Mucosa of descending colon (tissue), 3 donors: ENCODE measurements at regions not wholly inside any gene's neighbourhood (a gene's known extent, or its start where the extent isn't known, plus 50 kb on each side); places are given as distances from the start of the nearest gene placed in this dataset.
"Not testable (repeated sequence)": the region's sequence is repeated elsewhere in the genome, so short reads cannot be mapped to it uniquely, and the experiment has no call there.

Experiments used
- ATAC-seq: fragments of 200-7000 bp; cut with Tn5 transposase; one replicate; pipeline ENCODE4 v1.9.1; 2020; ENCODE audit warnings: mild to moderate bottlenecking, moderate library complexity
- DNase-seq, 3 donors: peaks; one replicate each; pipeline ENCODE4 v3.0.0-alpha.2; 2020
- H3K36me3 ChIP-seq: fragments of 200-600 bp; one replicate; pipeline ENCODE4 v1.8.0; 2021; ENCODE audit warnings: low read depth, mild to moderate bottlenecking
- H3K4me1 ChIP-seq: fragments of 200-600 bp; one replicate; pipeline ENCODE4 v1.8.0; 2021; ENCODE audit warnings: low read depth, mild to moderate bottlenecking
- H3K4me3 ChIP-seq: fragments of 200-600 bp; one replicate; pipeline ENCODE4 v1.8.0; 2021; ENCODE audit warnings: mild to moderate bottlenecking
- H3K9me3 ChIP-seq: fragments of 200-600 bp; one replicate; pipeline ENCODE4 v1.8.0; 2021; ENCODE audit warnings: mild to moderate bottlenecking
- intact Hi-C, 2 donors: fragments of 100-400 bp; cut with DNase I in 1 of 2; cut with micrococcal nuclease in 1 of 2; formaldehyde crosslinking; loops; one replicate each; pipeline versions ENCODE4 v1.11.0 to v1.11.1; 2022; cut with DNase I, micrococcal nuclease
- donor health status: DM: no; HTN: no; CAD: no; lungs with moderate emphysema.
- donor health status: DM: no; HTN: no; CAD: no.
- donor health status: DM: no; HTN: yes; CAD: no.

- H3K4me3 ChIP-seq, H3K4me1 ChIP-seq, H3K36me3 ChIP-seq, DNase-seq, H3K9me3 ChIP-seq, intact Hi-C loops, ATAC-seq: not testable (repeated sequence)
Measured at GRCh38 chr1:120465900-120466299, 51.1 kb downstream of the NBPF8 start.

- H3K9me3 ChIP-seq, ATAC-seq, H3K36me3 ChIP-seq, H3K4me3 ChIP-seq, intact Hi-C loops, H3K4me1 ChIP-seq, DNase-seq: not testable (repeated sequence)
Measured at GRCh38 chr1:120477663-120478062, 62.8 kb downstream of the NBPF8 start.

- ATAC-seq, intact Hi-C loops, H3K4me1 ChIP-seq: not testable (repeated sequence)
Measured at GRCh38 chr1:120478400-120478799, 63.6 kb downstream of the NBPF8 start.

GRCh38 chr1:120487542-120487941 is 72.7 kb downstream of the NBPF8 start:
- H3K4me3 ChIP-seq, DNase-seq, H3K9me3 ChIP-seq, intact Hi-C loops, ATAC-seq, H3K4me1 ChIP-seq, H3K36me3 ChIP-seq: not testable (repeated sequence)

More at GRCh38 chr1:120478400-120478799, 63.6 kb downstream of the NBPF8 start:
- H3K36me3 ChIP-seq, H3K9me3 ChIP-seq, DNase-seq, H3K4me3 ChIP-seq: not testable (repeated sequence)

GRCh38 chr1:120489217-120489616 is 74.4 kb downstream of the NBPF8 start:
- H3K9me3 ChIP-seq, DNase-seq, H3K4me1 ChIP-seq, intact Hi-C loops, H3K4me3 ChIP-seq, H3K36me3 ChIP-seq, ATAC-seq: not testable (repeated sequence)

DNA sequence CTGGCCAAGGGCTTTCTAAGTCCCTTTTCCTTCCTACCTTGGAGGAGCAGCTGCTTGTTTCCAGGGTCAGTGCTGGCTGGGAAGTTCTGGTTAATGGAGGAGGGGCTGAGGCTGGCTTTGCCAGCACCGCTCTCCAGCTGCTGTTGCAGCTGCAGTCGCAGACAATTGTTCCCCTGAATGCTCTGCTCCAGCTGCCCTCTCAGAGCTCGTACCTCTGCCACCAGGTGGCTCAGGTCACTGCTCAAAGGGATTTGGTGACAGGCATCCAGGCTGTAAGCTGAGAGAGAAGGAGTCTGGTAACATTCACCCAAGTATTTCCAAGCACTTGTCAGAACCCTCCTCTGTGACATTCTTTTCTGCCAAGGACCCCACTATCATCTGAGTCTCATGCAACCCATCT is 82.3 kb downstream of the NBPF8 start:
- DNase-seq, ATAC-seq, intact Hi-C loops, H3K36me3 ChIP-seq, H3K9me3 ChIP-seq, H3K4me1 ChIP-seq, H3K4me3 ChIP-seq: not testable (repeated sequence)

DNA sequence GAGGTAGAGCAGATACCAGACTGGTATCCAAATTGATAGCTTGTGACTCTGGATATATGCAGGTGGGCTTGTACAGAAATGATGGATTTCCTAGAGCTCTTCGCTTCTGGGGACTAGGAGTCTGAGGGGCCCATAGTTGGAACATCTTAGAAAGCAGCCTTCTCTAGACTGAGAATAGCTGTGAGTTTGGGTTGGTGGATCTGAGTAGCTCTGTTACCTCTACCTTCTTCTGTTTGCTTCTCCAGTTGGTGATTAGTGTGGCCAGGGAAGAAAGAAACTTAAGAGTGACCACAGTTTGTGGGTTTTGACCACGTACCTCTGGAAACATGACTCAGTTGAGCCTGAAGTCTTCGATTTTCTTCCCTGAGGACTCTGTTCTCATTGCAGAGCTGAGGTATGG is 88.4 kb downstream of the NBPF8 start:
- H3K9me3 ChIP-seq, DNase-seq, H3K4me3 ChIP-seq, intact Hi-C loops, H3K36me3 ChIP-seq, ATAC-seq, H3K4me1 ChIP-seq: not testable (repeated sequence)

GRCh38 chr1:120506352-120506751 is 91.5 kb downstream of the NBPF8 start:
- H3K36me3 ChIP-seq, intact Hi-C loops, DNase-seq, ATAC-seq, H3K4me3 ChIP-seq, H3K4me1 ChIP-seq, H3K9me3 ChIP-seq: not testable (repeated sequence)

DNA sequence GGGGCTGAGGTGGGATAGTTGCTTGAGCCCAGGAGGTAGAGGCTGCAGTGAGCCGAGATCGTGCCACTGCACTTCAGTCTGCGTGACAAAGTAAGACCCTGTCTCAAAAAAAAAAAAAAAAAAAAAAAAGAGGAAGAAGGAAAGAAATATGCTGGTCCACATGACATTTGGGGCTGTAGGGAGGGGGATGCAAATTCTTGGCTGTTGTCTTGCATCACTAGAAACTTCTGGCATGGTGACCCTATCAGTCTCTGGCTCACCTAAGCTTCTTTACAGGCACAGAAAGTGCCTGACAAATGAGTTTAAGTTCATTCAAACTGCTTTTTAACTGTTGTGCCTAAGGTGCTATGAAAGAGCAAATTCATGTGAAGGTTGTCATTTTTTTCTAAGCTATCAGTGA is 93.5 kb downstream of the NBPF8 start:
- H3K9me3 ChIP-seq, DNase-seq, ATAC-seq, intact Hi-C loops, H3K4me1 ChIP-seq, H3K36me3 ChIP-seq, H3K4me3 ChIP-seq: not testable (repeated sequence)

DNA sequence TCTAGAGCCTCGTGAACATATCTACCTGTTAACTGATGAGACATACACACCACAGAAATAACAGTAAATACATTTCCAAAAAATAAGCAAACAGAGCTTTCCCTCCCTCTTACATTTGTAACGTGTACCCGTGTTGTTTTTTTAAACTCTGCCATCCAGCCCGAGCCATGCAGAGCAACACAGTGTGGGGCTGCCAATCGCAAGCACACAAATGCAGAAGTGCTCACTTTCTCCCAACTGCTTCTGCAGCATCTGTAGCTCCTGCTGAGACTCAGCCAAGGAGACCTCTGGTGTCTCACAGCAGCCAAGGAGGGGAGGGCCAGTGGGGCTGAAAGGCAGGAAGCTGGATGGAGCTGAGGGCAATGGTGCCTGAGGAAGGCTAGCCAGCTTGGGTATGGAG is 94.4 kb downstream of the NBPF8 start:
- intact Hi-C loops, ATAC-seq, H3K9me3 ChIP-seq, H3K4me3 ChIP-seq, DNase-seq, H3K36me3 ChIP-seq, H3K4me1 ChIP-seq: not testable (repeated sequence)

- H3K9me3 ChIP-seq, H3K4me3 ChIP-seq, ATAC-seq, intact Hi-C loops, H3K4me1 ChIP-seq, H3K36me3 ChIP-seq, DNase-seq: not testable (repeated sequence)
Measured at GRCh38 chr1:120513099-120513498, 98.3 kb downstream of the NBPF8 start.

- DNase-seq, H3K4me1 ChIP-seq, ATAC-seq, H3K4me3 ChIP-seq, intact Hi-C loops, H3K9me3 ChIP-seq, H3K36me3 ChIP-seq: not testable (repeated sequence)
Measured at GRCh38 chr1:120513531-120513930, 98.7 kb downstream of the NBPF8 start.

- DNase-seq, intact Hi-C loops, ATAC-seq, H3K36me3 ChIP-seq, H3K4me3 ChIP-seq, H3K4me1 ChIP-seq, H3K9me3 ChIP-seq: not testable (repeated sequence)
Measured at GRCh38 chr1:120519196-120519595, 104.4 kb downstream of the NBPF8 start.

- DNase-seq, H3K4me1 ChIP-seq, H3K36me3 ChIP-seq, H3K4me3 ChIP-seq, ATAC-seq, H3K9me3 ChIP-seq, intact Hi-C loops: not testable (repeated sequence)
Measured at GRCh38 chr1:120524416-120524815, 109.6 kb downstream of the NBPF8 start.

- intact Hi-C loops, H3K36me3 ChIP-seq, DNase-seq, H3K4me1 ChIP-seq, H3K9me3 ChIP-seq, ATAC-seq, H3K4me3 ChIP-seq: not testable (repeated sequence)
Measured at GRCh38 chr1:120525386-120525785, 110.6 kb downstream of the NBPF8 start.
